ENCODE measurements at regions not wholly inside any gene's neighbourhood (a gene's known extent, or its start where the extent isn't known, plus 50 kb on each side); places are given as distances from the start of the nearest gene placed in this dataset.

DNA sequence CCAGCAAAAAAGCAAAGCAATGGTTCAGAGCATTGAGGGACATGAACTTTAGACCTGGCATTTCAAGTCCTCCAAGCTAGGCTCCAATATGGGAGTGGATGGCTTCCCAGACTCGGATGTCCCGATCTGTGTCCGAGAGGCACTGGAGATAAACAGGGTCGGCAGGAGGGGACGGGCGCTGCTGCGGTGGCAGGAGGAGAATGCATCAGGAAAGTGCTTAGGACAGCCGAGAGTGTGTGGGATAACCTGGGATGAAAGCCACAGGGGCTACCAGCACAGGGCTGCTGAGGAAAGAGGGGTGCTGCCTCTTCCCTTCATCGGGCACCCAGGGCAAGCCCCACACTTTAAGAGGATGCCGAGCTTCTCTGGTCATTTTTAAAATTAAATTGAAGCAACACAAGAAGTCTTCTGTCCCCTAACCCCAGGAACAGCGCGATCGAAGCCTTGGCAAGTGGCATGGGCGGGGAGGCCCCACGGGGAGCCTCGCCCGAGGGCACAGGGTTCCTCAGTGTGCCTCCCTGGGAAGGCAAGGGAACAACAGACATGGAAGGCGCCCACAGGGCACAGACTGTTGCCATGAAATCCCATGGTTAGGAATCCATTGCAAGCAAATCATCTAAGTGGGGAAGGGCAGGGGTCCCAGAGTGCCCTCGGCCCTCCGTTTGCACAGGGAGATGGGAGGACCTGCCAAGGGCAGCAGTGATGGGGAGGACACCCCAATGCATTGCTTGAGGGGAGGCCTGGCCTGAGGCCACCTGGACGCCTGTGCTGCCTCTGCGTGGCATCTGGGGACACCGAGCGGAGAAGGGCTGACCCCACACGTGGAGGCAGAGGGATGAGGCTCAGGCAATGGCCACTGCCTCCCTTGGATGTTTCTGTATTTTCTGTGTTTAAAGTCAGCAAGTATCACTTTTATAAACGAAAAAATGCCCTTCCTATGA, 78.5 kb upstream of the GPC1 start:
- DNase-seq (ENCODE audit: low read depth, low spot score) = no peak
- TF ChIP-seq, protein P1, sequence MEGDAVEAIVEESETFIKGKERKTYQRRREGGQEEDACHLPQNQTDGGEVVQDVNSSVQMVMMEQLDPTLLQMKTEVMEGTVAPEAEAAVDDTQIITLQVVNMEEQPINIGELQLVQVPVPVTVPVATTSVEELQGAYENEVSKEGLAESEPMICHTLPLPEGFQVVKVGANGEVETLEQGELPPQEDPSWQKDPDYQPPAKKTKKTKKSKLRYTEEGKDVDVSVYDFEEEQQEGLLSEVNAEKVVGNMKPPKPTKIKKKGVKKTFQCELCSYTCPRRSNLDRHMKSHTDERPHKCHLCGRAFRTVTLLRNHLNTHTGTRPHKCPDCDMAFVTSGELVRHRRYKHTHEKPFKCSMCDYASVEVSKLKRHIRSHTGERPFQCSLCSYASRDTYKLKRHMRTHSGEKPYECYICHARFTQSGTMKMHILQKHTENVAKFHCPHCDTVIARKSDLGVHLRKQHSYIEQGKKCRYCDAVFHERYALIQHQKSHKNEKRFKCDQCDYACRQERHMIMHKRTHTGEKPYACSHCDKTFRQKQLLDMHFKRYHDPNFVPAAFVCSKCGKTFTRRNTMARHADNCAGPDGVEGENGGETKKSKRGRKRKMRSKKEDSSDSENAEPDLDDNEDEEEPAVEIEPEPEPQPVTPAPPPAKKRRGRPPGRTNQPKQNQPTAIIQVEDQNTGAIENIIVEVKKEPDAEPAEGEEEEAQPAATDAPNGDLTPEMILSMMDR (IDR thresholded peaks at IDR 0.05; ENCODE audit: low read depth, low read length) = no peak
- in situ Hi-C loops (cut with HindIII; ENCODE audit: low sequenced_read_pairs) = no loop called here
- H3K4me3 ChIP-seq (ENCODE audit: low read depth, low read length) = no peak overlapping the region

DNA sequence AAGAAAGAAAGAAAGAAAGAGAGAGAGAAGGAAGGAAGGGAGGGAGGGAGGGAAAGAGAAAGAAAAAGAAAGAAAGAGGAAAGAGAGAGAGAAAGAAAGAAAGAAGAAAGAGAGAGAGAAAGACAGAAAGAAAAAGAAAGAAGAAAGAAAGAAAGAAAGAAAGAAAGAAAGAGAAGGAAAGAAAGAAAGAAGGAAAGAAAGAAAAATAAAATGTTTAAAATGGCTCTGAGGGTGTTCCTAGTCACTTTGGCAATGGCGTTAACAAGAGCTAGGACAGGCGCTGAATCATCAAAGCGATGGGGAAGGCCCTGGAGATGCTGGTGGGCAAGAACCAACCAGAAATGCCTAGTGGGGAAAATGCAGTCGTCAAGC, 77.8 kb upstream of the GPC1 start:
- no peak overlapping the region for H3K4me3 ChIP-seq (ENCODE audit: low read depth, low read length)
- TF ChIP-seq, protein P1 (IDR thresholded peaks at IDR 0.05; ENCODE audit: low read depth, low read length) = no peak
- in situ Hi-C loops (cut with HindIII; ENCODE audit: low sequenced_read_pairs) = no loop called here
- DNase-seq (ENCODE audit: low read depth, low spot score) = no peak

- in situ Hi-C loops (cut with HindIII; ENCODE audit: low sequenced_read_pairs) = no loop called here
These were observed 77.4 kb upstream of the GPC1 start for GRCh38 chr2:240358080-240358479.

DNA sequence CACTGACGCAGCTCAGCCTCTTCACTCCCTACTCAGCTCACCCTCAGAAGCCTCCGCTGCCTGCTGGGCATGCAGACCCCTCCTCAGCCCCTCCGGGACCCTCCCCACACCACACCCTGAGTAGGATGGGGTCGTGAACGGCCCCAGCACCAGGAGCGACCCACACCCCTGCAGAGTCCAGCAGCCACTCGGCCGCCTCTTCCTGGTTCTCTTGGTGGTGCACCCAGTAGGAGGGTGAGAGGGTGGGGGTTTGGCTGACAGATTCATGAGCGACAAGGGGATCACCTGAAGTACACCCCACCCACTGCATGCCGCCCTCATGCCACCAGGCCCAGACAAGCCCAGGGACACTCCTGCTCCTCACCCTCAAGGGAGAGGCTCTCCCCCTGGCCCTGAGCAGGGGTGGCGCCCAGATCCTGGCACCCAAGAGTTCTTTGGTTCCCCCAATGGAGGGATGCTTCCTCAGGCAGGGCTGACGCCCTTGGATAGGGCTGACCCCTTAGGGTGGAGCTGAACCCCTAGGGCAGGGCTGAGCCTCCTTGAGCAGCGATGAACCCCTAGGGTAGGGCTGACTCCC, 76.6 kb upstream of the GPC1 start:
- DNase-seq (ENCODE audit: low read depth, low spot score) = no peak
- no peak overlapping the region for H3K4me3 ChIP-seq (ENCODE audit: low read depth, low read length)
- in situ Hi-C loops (cut with HindIII; ENCODE audit: low sequenced_read_pairs) = no loop called here
- TF ChIP-seq, protein P1 (IDR thresholded peaks at IDR 0.05; ENCODE audit: low read depth, low read length) = no peak

More at GRCh38 chr2:240358080-240358479, 77.4 kb upstream of the GPC1 start:
- DNase-seq (ENCODE audit: low read depth, low spot score) = no peak
- TF ChIP-seq, protein P1 (IDR thresholded peaks at IDR 0.05; ENCODE audit: low read depth, low read length) = no peak
- H3K4me3 ChIP-seq (ENCODE audit: low read depth, low read length) = no peak overlapping the region

DNA sequence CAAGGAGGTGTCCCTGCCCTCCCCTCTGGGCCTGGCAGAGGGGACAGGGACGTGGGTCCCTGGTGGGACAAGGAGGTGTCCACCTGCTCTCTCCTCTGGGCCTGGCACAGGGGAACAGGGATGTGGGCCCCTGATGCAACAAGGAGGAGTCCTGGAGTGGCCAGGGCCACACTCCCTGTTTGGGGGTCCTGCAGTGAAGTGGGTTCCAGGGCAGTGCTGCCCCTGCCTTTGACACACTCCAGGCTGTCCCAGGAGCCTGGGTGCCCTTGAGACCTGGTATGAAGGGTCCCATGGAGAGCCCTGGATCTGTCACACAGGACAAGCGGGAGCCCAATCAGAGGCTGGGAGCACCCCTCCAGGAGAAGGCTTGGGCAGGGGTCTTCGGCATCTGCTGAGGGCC, 75.8 kb upstream of the GPC1 start:
- TF ChIP-seq, protein P1 (IDR thresholded peaks at IDR 0.05; ENCODE audit: low read depth, low read length) = no peak
- H3K4me3 ChIP-seq (ENCODE audit: low read depth, low read length) = no peak overlapping the region
- DNase-seq (ENCODE audit: low read depth, low spot score) = no peak
- in situ Hi-C loops (cut with HindIII; ENCODE audit: low sequenced_read_pairs) = no loop called here

GRCh38 chr2:240360645-240361475, 74.6 kb upstream of the GPC1 start:
- in situ Hi-C loops (cut with HindIII; ENCODE audit: low sequenced_read_pairs) = no loop called here
- no peak for DNase-seq (ENCODE audit: low read depth, low spot score)
- TF ChIP-seq, protein P1 (IDR thresholded peaks at IDR 0.05; ENCODE audit: low read depth, low read length) = no peak
- H3K4me3 ChIP-seq (ENCODE audit: low read depth, low read length) = no peak overlapping the region

Data from astrocyte of the spinal cord (primary cell).